ENCODE measurements at regions not wholly inside any gene's neighbourhood (a gene's known extent, or its start where the extent isn't known, plus 50 kb on each side); places are given as distances from the start of the nearest gene placed in this dataset.

DNA sequence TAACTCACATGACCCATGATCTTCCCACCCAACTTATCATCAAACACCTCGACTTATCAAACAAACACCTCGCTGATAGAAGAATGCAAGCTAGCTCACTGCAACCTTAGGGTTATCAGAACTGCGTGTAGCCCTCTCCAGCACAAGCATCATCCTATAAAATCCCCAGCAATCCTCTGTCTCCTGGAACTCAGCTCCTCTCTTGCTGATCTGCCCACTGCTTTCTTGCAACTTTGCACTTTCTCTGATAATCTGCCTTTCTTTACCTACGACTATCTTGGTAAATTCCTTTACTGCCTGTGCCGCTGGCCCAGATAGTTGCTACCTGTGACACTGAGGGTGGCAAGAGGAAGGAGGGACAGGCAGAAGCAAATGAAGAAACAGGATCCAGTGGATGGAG lies 210.9 kb downstream of the ACTR3B start:
- TF ChIP-seq, protein P1, sequence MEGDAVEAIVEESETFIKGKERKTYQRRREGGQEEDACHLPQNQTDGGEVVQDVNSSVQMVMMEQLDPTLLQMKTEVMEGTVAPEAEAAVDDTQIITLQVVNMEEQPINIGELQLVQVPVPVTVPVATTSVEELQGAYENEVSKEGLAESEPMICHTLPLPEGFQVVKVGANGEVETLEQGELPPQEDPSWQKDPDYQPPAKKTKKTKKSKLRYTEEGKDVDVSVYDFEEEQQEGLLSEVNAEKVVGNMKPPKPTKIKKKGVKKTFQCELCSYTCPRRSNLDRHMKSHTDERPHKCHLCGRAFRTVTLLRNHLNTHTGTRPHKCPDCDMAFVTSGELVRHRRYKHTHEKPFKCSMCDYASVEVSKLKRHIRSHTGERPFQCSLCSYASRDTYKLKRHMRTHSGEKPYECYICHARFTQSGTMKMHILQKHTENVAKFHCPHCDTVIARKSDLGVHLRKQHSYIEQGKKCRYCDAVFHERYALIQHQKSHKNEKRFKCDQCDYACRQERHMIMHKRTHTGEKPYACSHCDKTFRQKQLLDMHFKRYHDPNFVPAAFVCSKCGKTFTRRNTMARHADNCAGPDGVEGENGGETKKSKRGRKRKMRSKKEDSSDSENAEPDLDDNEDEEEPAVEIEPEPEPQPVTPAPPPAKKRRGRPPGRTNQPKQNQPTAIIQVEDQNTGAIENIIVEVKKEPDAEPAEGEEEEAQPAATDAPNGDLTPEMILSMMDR (IDR thresholded peaks at IDR 0.05), result no peak
- TF ChIP-seq EZH2 (IDR thresholded peaks at IDR 0.05) (no peak), EZH2phosphoT487 (IDR thresholded peaks at IDR 0.05) (no peak)

Measured in neural progenitor cell (in vitro differentiated cells).